ENCODE measurements at regions not wholly inside any gene's neighbourhood (a gene's known extent, or its start where the extent isn't known, plus 50 kb on each side); places are given as distances from the start of the nearest gene placed in this dataset.

DNA sequence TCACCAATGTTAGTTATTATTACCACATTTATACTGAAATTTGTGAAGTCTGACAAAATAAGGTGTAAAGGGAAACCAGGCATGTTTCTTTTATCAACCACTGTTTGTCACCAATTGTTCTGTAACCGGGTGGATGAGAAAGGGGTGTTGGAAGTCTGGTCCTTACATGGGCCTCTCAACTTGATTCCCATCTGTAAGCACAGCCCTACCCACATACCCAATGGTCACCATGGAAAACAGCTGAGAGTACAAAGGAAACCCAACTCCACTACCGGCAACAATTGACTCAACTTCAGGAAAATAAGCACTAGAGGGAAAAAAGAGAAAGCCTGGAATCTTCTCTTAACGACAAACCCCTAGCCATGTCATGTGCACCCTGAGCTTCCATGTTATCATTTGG is 70.8 kb upstream of the PTCHD1 start:
- TF ChIP-seq, protein P1, sequence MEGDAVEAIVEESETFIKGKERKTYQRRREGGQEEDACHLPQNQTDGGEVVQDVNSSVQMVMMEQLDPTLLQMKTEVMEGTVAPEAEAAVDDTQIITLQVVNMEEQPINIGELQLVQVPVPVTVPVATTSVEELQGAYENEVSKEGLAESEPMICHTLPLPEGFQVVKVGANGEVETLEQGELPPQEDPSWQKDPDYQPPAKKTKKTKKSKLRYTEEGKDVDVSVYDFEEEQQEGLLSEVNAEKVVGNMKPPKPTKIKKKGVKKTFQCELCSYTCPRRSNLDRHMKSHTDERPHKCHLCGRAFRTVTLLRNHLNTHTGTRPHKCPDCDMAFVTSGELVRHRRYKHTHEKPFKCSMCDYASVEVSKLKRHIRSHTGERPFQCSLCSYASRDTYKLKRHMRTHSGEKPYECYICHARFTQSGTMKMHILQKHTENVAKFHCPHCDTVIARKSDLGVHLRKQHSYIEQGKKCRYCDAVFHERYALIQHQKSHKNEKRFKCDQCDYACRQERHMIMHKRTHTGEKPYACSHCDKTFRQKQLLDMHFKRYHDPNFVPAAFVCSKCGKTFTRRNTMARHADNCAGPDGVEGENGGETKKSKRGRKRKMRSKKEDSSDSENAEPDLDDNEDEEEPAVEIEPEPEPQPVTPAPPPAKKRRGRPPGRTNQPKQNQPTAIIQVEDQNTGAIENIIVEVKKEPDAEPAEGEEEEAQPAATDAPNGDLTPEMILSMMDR (IDR thresholded peaks at IDR 0.05; ENCODE audit: low read length) = no peak
- TF ChIP-seq EZH2 (IDR thresholded peaks at IDR 0.05; ENCODE audit: borderline replicate concordance, low read length) = no peak

All from OCI-LY1 (cell line).